ENCODE measurements at regions not wholly inside any gene's neighbourhood (a gene's known extent, or its start where the extent isn't known, plus 50 kb on each side); places are given as distances from the start of the nearest gene placed in this dataset.
"Not testable (repeated sequence)": the region's sequence is repeated elsewhere in the genome, so short reads cannot be mapped to it uniquely, and the experiment has no call there.

DNA sequence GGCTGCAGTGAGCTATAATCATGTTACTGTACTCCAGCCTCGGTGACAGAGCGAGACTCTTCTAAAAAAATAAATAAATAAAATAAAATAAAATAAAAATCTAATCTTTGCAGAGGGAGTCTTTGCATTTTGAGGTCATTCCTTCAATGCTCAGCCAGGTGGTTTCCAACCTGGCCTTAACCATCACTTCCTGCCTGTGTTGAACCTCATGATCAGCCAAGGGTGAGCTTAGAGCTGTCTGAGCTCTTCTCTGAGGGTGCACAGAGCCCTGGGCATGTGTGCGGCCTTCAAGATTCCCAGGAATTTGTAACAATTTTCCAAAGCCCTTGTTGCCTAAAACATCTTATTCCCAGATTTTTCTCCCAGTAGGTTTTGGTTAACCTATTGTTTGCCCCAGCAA is 94.3 kb downstream of the KCNJ12 start:
- not testable (repeated sequence) for H3K27ac Mint-ChIP-seq (ENCODE audit: unreplicated experiment); H3K36me3 Mint-ChIP-seq (ENCODE audit: unreplicated experiment); H3K9me3 Mint-ChIP-seq (ENCODE audit: unreplicated experiment); H3K27me3 Mint-ChIP-seq (ENCODE audit: unreplicated experiment); H3K4me3 Mint-ChIP-seq (ENCODE audit: unreplicated experiment); H3K4me1 Mint-ChIP-seq (ENCODE audit: low read depth, unreplicated experiment); DNase-seq

DNA sequence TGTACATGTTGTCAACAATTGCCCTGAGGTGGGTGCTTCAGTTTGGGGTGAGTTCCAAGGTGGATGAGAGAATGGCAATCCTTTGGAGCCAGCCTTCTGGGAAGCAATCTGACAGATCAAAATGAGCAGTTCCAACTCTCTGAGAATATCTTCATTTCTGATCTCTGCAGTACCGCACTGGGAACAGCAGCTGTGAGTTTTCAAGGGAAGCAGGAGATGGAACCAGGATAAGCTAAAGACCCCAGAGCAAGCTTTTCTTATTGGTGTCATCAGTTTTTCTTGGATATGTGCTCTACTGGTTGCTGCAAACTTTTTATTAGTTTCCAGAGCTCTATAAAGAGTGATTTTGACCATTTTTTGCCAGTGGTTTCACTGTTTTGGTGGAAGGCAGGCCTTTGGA is 94.7 kb downstream of the KCNJ12 start:
- Mint-ChIP-seq H3K36me3 (ENCODE audit: unreplicated experiment) (no peaks in the 10 kb centered on the region), H3K27ac (ENCODE audit: unreplicated experiment) (no peak overlapping the region), H3K27me3 (ENCODE audit: unreplicated experiment) (peaks cover 5% of the 10 kb centered on the region), H3K4me3 (ENCODE audit: unreplicated experiment) (no peak overlapping the region), H3K4me1 (ENCODE audit: low read depth, unreplicated experiment) (peaks cover 1% of the 10 kb centered on the region), H3K9me3 (ENCODE audit: unreplicated experiment) (no peaks in the 10 kb centered on the region)
- DNase-seq: no peak
- TF ChIP-seq, protein P1, sequence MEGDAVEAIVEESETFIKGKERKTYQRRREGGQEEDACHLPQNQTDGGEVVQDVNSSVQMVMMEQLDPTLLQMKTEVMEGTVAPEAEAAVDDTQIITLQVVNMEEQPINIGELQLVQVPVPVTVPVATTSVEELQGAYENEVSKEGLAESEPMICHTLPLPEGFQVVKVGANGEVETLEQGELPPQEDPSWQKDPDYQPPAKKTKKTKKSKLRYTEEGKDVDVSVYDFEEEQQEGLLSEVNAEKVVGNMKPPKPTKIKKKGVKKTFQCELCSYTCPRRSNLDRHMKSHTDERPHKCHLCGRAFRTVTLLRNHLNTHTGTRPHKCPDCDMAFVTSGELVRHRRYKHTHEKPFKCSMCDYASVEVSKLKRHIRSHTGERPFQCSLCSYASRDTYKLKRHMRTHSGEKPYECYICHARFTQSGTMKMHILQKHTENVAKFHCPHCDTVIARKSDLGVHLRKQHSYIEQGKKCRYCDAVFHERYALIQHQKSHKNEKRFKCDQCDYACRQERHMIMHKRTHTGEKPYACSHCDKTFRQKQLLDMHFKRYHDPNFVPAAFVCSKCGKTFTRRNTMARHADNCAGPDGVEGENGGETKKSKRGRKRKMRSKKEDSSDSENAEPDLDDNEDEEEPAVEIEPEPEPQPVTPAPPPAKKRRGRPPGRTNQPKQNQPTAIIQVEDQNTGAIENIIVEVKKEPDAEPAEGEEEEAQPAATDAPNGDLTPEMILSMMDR (IDR thresholded peaks at IDR 0.05; ENCODE audit: partially characterized antibody, unreplicated experiment): no peak

DNA sequence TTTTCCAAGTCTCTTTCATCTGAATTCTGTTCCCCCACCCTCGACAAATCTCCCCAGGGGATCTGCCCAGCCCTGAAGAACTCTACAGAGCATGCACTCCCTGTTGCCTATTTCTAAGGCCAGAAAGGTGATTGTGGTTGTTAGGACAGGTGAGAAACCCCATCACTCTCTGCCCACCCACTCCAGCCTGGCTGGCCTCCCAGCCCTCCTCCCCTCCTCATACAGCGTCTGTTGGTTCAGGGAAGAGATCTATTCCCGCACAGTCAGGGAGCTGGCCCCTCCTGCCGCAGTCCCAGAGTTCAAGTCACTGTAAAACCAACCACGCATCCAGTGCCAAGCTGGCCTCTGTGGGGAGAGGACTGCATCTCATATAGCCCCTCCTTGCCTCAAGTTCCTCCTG is 98.7 kb downstream of the KCNJ12 start:
- peaks cover 4% of the 10 kb centered on the region for H3K27me3 Mint-ChIP-seq (ENCODE audit: unreplicated experiment)

DNA sequence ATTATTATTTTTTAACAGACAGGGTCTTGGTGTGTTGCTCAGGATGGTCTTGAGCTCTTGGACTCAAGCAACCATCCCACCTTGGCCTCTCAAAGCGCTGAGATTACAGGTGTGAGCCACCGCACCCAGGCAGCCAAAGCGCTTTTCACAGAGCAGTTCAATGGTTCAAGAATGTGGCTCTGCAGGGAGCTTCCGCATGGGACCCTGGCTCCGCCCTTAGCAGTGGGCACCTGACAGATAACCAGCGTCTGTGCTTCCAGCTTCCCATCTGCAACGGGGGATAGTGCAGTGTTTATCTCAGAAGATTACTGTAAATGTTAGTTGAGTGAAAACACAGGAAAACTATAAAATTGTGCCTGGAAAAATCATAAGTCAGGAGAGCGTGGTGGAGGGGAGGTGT is 99.4 kb downstream of the KCNJ12 start:
- H3K9me3 Mint-ChIP-seq (ENCODE audit: unreplicated experiment): no peaks in the 10 kb centered on the region
- H3K27ac Mint-ChIP-seq (ENCODE audit: unreplicated experiment): no peak overlapping the region
- peaks cover 8% of the 10 kb centered on the region for H3K36me3 Mint-ChIP-seq (ENCODE audit: unreplicated experiment)
- H3K27me3 Mint-ChIP-seq (ENCODE audit: unreplicated experiment): peaks cover 4% of the 10 kb centered on the region
- H3K4me1 Mint-ChIP-seq (ENCODE audit: low read depth, unreplicated experiment): peaks cover 4% of the 10 kb centered on the region
- TF ChIP-seq, protein P1 (IDR thresholded peaks at IDR 0.05; ENCODE audit: partially characterized antibody, unreplicated experiment): no peak
- no peak overlapping the region for H3K4me3 Mint-ChIP-seq (ENCODE audit: unreplicated experiment)
- DNase-seq: no peak

More for the DNA sequence above, 98.7 kb downstream of the KCNJ12 start:
- peaks cover 4% of the 10 kb centered on the region for H3K4me1 Mint-ChIP-seq (ENCODE audit: low read depth, unreplicated experiment)
- H3K9me3 Mint-ChIP-seq (ENCODE audit: unreplicated experiment): no peaks in the 10 kb centered on the region
- no peak for DNase-seq
- H3K36me3 Mint-ChIP-seq (ENCODE audit: unreplicated experiment): peaks cover 8% of the 10 kb centered on the region
- H3K4me3 Mint-ChIP-seq (ENCODE audit: unreplicated experiment): no peak overlapping the region
- no peak overlapping the region for H3K27ac Mint-ChIP-seq (ENCODE audit: unreplicated experiment)
- TF ChIP-seq, protein P1 (IDR thresholded peaks at IDR 0.05; ENCODE audit: partially characterized antibody, unreplicated experiment): no peak

DNA sequence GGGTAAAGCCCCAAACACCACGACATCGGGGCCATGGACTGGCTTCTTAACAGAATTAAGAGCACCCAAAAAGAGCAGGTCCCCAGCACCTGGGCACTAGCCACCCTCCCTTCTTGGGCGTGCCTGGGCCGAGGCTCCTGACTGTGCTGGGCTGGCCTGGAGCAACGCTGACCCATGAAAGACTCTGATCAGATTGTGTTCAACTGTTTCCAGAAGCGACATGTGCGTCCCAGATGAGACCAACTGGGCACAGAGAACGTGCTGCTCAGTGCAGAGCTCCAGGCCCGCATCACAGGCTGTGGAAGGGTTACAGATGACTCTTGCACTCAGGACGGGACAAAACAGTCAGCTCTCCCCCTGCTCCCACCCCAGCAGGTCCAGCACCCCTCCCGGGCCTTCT is 100.7 kb downstream of the KCNJ12 start:
- no peak overlapping the region for H3K27ac Mint-ChIP-seq (ENCODE audit: unreplicated experiment)
- no peaks in the 10 kb centered on the region for H3K9me3 Mint-ChIP-seq (ENCODE audit: unreplicated experiment)
- H3K36me3 Mint-ChIP-seq (ENCODE audit: unreplicated experiment): peaks cover 8% of the 10 kb centered on the region
- peaks cover 4% of the 10 kb centered on the region for H3K4me1 Mint-ChIP-seq (ENCODE audit: low read depth, unreplicated experiment)
- no peak overlapping the region for H3K4me3 Mint-ChIP-seq (ENCODE audit: unreplicated experiment)
- H3K27me3 Mint-ChIP-seq (ENCODE audit: unreplicated experiment): peaks cover 2% of the 10 kb centered on the region
- TF ChIP-seq, protein P1 (IDR thresholded peaks at IDR 0.05; ENCODE audit: partially characterized antibody, unreplicated experiment): no peak
- DNase-seq: no peak

Measured in glutamatergic neuron (in vitro differentiated cells).